ENCODE measurements at regions not wholly inside any gene's neighbourhood (a gene's known extent, or its start where the extent isn't known, plus 50 kb on each side); places are given as distances from the start of the nearest gene placed in this dataset.

GRCh38 chr1:87555366-87555765 is 226.7 kb downstream of the LMO4 start:
- intact Hi-C loops (cut with DNase I) = no loop called here
- DNase-seq = no peak

- DNase-seq = no peak
- intact Hi-C loops (cut with DNase I) = no loop called here
Measured at GRCh38 chr1:87556326-87556725, 227.6 kb downstream of the LMO4 start.

DNA sequence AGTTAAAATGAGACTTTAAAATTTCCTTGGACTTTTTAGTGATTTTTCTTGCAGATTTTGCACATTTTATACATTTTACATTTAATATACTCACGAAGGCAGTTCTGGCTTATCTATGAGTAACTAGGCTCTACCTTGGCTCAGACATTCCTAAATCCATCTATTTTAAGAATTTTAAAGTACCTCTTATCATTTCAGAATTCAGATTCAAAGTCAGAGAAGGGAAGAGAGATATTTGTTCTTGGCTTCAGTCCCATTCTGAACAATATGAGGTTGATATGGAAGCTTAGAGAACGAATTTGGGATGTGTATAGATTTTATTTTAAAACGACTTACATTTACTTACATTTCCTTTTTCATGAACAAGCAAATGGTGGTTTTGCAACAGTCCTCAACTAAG is 230.2 kb downstream of the LMO4 start:
- DNase-seq = no peak
- intact Hi-C loops (cut with DNase I) = no loop called here

- no peak for DNase-seq
- intact Hi-C loops (cut with DNase I) = no loop called here
Measured at GRCh38 chr1:87560137-87560536, 231.5 kb downstream of the LMO4 start.

DNA sequence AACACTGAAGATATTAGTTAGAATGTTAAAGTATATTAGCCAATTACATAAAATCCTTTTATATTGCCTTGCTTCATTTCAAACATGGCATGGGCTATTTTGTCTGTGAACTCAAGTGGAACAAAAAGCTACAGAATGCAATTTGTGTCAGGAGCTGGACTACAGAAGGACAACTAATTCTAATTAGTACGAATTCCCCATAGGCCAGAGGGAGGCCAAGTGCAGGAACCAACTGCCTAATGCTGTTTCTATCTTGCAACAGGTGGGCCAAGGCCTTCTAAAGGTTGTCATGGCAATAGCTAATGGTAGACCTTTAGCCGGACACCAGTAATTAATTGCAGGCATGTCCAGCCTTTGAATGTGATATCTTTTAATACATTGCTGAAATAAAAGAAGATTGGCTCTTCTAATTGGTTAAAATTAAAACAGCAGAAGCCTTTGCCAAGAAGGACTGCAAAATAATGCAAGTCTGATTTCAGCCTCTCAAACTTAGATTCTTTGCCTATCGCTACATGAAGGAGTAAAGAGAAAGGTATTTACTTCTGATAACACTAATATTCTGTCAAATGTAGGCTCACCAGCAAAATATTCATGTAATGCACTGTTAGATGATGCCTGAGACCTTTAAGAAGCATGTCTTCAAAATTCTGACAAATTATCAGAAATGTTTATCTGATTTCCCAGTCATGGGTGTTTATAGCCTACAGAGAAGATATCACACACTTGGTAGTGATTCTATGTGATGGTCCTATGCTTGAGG is 232.1 kb downstream of the LMO4 start:
- intact Hi-C loops (cut with DNase I) = no loop called here
- no peak for DNase-seq

DNA sequence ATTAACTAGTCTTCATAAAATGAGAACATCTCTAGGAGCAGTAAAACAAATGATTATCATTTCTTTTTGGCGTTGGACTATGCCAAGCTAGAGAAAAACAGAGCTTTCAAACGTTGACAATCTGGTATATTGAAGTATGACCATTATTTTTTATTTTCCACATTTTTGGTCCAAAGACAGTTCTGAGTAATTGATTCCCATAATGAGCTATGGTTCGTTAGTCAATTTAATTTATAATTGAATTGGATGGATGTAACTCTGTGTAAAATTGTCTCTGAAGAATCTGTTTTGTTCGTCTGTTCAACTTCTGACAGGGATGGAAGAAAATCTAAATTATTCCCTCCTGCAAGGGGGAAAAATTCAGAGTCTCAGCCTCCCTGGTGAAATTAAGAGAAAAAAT is 234.5 kb downstream of the LMO4 start:
- DNase-seq = no peak
- intact Hi-C loops (cut with DNase I) = no loop called here

GRCh38 chr1:87565861-87566260 is 237.2 kb downstream of the LMO4 start:
- intact Hi-C loops (cut with DNase I) = no loop called here
- DNase-seq = no peak

- no peak for DNase-seq
- intact Hi-C loops (cut with DNase I) = no loop called here
Measured at GRCh38 chr1:87568005-87568404, 239.3 kb downstream of the LMO4 start.

GRCh38 chr1:87568911-87569310 is 240.2 kb downstream of the LMO4 start:
- no peak for DNase-seq
- intact Hi-C loops (cut with DNase I) = no loop called here

DNA sequence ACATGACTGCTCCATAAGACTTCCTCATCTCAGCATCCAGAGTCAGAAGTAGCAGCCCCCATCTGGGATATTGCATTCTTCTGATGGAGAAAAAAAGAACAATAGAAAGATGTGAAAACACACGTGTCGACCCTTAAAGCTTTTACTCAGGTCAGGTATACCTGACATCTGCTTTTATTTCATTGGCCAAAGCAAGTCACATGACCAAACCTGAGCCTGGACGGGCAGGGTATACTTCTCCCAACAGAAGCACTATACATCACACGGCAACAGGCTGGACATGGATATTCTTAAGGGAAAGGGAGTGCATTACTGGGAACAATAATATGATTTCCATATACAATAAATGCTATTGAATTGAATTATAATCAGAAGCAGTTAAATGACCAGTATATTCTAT is 243.3 kb downstream of the LMO4 start:
- DNase-seq = no peak
- intact Hi-C loops (cut with DNase I) = no loop called here

GRCh38 chr1:87572891-87573290 is 244.2 kb downstream of the LMO4 start:
- DNase-seq = no peak
- intact Hi-C loops (cut with DNase I) = no loop called here

DNA sequence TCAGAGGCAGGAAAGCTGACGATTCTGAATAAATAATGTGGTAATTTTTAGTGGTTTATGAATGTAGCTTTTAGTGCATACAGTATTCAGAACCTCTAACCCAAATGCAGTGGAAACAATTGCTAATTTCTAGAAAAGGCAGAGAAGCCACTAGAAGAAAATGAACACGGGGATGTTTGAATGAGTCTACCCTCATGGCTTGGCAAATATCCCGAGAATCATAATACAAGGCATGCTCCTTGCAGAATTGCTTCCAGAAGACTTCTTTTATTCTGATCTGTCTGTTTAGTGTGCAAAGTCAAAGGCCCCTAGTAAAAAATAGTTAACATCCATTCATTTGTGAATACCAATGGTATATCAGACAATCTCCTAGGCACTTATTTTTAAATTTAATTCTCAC is 246.8 kb downstream of the LMO4 start:
- intact Hi-C loops (cut with DNase I) = no loop called here
- no peak for DNase-seq

DNA sequence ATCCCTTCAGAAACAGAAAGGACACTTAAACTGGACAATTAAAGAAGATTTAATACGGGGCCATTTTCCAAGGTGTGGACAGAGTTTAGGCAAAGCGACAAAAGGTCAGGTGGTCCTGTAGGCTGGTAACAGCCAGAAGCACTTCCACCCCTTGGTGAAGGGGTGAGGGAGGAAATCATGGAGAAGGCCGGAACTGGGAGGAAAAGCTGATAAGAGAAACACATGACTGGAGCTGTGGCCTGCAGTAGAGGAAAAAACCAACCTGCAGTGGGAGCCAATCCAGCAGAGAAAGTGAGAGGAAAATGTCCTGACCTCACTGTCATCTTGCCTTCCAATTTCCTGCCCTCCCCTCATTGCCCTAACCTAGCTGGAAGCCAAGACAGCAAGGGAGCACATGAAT is 249.8 kb downstream of the LMO4 start:
- intact Hi-C loops (cut with DNase I) = no loop called here

DNA sequence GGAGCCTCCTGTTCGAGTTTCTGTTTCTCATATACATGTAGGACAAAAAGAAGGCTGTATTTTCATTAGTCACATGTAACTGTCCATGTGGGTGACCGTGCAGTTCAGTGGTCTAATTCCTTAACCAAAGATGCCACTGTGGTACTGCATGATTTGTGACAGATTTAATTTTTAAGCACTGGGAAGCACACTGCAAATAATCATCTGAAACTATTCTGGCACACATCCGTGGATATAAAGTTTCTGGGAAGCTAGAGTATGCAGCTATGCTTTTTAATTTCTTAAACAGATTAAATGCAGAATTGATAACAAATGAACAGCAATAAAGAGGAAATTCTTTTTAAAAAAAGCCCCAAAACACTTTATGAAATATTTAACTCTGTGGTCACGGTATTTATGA is 254.8 kb downstream of the LMO4 start:
- no peak for DNase-seq
- intact Hi-C loops (cut with DNase I) = no loop called here

More for the DNA sequence above, 249.8 kb downstream of the LMO4 start:
- no peak for DNase-seq

GRCh38 chr1:87584586-87584985 is 255.9 kb downstream of the LMO4 start:
- no peak for DNase-seq
- intact Hi-C loops (cut with DNase I) = no loop called here

- DNase-seq = no peak
- intact Hi-C loops (cut with DNase I) = no loop called here
Measured at GRCh38 chr1:87586501-87586900, 257.8 kb downstream of the LMO4 start.

DNA sequence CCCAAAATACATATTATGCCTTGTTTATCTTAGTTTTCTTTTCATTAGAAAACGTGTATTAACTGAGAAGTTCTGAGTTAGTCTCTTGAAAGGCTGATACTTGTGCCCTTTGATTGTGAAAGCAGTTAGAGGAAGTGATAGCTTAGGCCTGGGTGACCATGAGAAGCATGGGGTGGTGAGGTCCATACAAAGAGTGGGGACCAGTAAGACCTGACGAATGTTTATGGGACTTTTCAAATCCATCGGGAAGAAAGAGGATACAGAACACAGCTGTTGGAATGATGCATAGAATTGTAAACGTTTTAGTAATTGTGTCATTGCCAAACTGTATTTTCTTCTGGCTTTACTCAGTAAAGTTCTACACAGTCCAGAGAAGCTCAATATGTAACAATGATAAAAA is 259.8 kb downstream of the LMO4 start:
- intact Hi-C loops (cut with DNase I) = no loop called here
- DNase-seq = no peak

GRCh38 chr1:87591492-87591891 is 262.8 kb downstream of the LMO4 start:
- no peak for DNase-seq
- intact Hi-C loops (cut with DNase I) = no loop called here

- no peak for DNase-seq
- intact Hi-C loops (cut with DNase I) = no loop called here
Measured at GRCh38 chr1:87592156-87592555, 263.5 kb downstream of the LMO4 start.

- DNase-seq = no peak
- intact Hi-C loops (cut with DNase I) = no loop called here
Measured at GRCh38 chr1:87594736-87595383, 266.2 kb downstream of the LMO4 start.

- intact Hi-C loops (cut with DNase I) = no loop called here
- no peak for DNase-seq
Measured at GRCh38 chr1:87595384-87595781, 266.7 kb downstream of the LMO4 start.

DNA sequence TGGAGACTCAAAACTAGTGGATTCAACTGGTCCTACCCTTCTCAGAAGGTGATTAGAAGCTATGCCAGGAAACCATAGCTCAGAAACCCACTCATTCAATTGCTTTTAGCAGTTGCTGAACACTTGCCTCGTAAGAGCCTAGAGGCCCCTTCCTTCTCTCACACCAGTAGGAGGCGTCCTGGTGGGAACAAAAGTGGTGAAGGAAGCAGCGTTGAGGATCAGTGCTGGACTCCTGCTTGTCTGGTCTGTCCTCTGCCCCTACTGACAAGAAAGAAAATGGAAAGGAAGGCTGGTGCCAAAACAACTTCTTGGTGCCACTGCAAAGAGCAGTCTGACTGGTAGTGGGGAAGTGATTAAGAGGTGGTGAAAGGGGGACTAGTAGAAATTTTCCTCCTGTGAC is 269.7 kb downstream of the LMO4 start:
- DNase-seq = no peak
- intact Hi-C loops (cut with DNase I) = no loop called here

GRCh38 chr1:87599569-87599968 is 270.9 kb downstream of the LMO4 start:
- no peak for DNase-seq
- intact Hi-C loops (cut with DNase I) = no loop called here
